ENCODE measurements at regions not wholly inside any gene's neighbourhood (a gene's known extent, or its start where the extent isn't known, plus 50 kb on each side); places are given as distances from the start of the nearest gene placed in this dataset.

GRCh38 chr3:102179326-102180177 lies 255.3 kb upstream of the ZPLD1 start:
- TF ChIP-seq CTCF (IDR thresholded peaks at IDR 0.05; ENCODE audit: unreplicated experiment): no peak
- no peak for DNase-seq (ENCODE audit: low spot score in 2 of 2, unreplicated experiment in 2 of 2)
- no peaks in the 10 kb centered on the region for H3K9me3 Mint-ChIP-seq
- H3K36me3 Mint-ChIP-seq: no peaks in the 10 kb centered on the region
- H3K4me1 Mint-ChIP-seq: peaks cover 43% of the 10 kb centered on the region
- peak overlapping the region; percentile 44 for H3K4me3 Mint-ChIP-seq
- H3K27me3 Mint-ChIP-seq (ENCODE audit: low read depth): no peaks in the 10 kb centered on the region
- no peak overlapping the region for H3K27ac Mint-ChIP-seq

- no peak for TF ChIP-seq CTCF (IDR thresholded peaks at IDR 0.05; ENCODE audit: unreplicated experiment)
- Mint-ChIP-seq H3K4me3 (peak overlapping the region; percentile 1), H3K9me3 (no peaks in the 10 kb centered on the region), H3K4me1 (peaks cover 38% of the 10 kb centered on the region), H3K36me3 (no peaks in the 10 kb centered on the region), H3K27ac (no peak overlapping the region), H3K27me3 (ENCODE audit: low read depth) (no peaks in the 10 kb centered on the region)
- no peak for DNase-seq (ENCODE audit: low spot score in 2 of 2, unreplicated experiment in 2 of 2)
These were observed 254.4 kb upstream of the ZPLD1 start for GRCh38 chr3:102180280-102180931.

DNA sequence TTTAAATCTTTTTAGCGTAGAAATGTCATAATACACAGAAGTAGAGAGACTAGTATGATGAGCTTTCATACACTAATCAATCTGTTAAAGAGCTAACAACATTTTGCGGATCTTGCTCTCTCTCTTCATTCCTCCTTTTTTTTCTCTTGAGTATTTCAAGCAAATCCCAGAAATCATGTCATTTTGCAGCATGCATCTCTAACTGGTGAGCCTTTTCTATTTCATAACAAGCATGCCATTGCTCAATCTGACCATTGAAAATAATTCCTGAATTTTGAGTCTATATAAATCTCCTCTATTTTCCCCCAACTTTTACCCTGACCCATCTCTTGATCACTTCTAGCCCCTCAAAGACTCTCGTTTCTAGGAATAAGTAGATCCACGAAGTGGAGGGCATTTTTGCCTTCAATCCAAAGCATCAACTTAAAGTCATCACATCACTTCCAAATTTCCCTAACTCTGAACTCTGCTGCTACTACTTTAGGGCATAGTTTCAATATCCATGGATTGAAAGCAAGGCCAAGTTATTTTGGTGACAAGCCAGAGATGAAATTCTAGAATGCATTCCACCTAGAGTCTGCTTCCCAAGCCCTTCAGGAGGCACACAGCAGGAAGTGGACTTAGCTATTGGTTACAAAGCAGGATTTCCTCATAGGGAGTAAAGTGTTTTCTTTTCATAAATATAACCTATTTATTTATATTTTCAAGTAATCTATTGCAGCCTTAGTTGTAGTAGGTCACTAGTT lies 253.5 kb upstream of the ZPLD1 start:
- H3K4me1 Mint-ChIP-seq: peaks cover 33% of the 10 kb centered on the region
- TF ChIP-seq CTCF (IDR thresholded peaks at IDR 0.05; ENCODE audit: unreplicated experiment): no peak
- H3K4me3 Mint-ChIP-seq: no peak overlapping the region
- no peaks in the 10 kb centered on the region for H3K27me3 Mint-ChIP-seq (ENCODE audit: low read depth)
- no peak overlapping the region for H3K27ac Mint-ChIP-seq
- H3K9me3 Mint-ChIP-seq: no peaks in the 10 kb centered on the region
- H3K36me3 Mint-ChIP-seq: no peaks in the 10 kb centered on the region
- DNase-seq (ENCODE audit: low spot score in 2 of 2, unreplicated experiment in 2 of 2): no peak

DNA sequence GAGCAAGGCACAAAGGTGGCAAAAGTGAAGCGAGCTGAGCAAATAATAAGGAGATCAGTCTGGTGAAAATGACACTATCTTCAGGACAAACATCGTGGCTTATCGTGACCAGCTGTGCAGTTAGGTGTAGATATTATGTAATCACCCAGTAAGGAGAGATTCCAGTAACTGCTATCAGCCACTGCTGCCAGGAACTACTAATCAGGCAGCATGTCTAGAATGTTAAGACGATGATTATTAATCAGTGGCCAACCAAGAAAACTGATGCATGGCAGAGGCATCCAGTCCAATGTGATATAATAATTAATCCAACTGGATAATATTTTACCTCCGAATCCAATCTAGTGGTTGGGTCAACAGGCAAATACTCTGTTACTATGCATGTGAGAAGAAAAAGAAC lies 252.7 kb upstream of the ZPLD1 start:
- peaks cover 2% of the 10 kb centered on the region for H3K36me3 Mint-ChIP-seq
- peaks cover 29% of the 10 kb centered on the region for H3K4me1 Mint-ChIP-seq
- H3K4me3 Mint-ChIP-seq: no peak overlapping the region
- no peak overlapping the region for H3K27ac Mint-ChIP-seq
- H3K9me3 Mint-ChIP-seq: peaks cover 5% of the 10 kb centered on the region
- no peaks in the 10 kb centered on the region for H3K27me3 Mint-ChIP-seq (ENCODE audit: low read depth)
- TF ChIP-seq CTCF (IDR thresholded peaks at IDR 0.05; ENCODE audit: unreplicated experiment): no peak
- no peak for DNase-seq (ENCODE audit: low spot score in 2 of 2, unreplicated experiment in 2 of 2)

GRCh38 chr3:102183186-102183585 lies 251.6 kb upstream of the ZPLD1 start:
- Mint-ChIP-seq H3K27me3 (ENCODE audit: low read depth) (no peaks in the 10 kb centered on the region), H3K4me3 (no peak overlapping the region), H3K27ac (peak overlapping the region; percentile 87), H3K9me3 (peaks cover 8% of the 10 kb centered on the region), H3K36me3 (peaks cover 2% of the 10 kb centered on the region), H3K4me1 (peaks cover 28% of the 10 kb centered on the region)
- DNase-seq (ENCODE audit: low spot score in 2 of 2, unreplicated experiment in 2 of 2): no peak
- TF ChIP-seq CTCF (IDR thresholded peaks at IDR 0.05; ENCODE audit: unreplicated experiment): no peak
